Bronchial epithelial cell (primary cell): ENCODE measurements at regions not wholly inside any gene's neighbourhood (a gene's known extent, or its start where the extent isn't known, plus 50 kb on each side); places are given as distances from the start of the nearest gene placed in this dataset.

Experiments
- DNase-seq: peaks from one replicate; pipeline ENCODE4 v3.0.0-alpha.2; 2010; ENCODE audit warnings: low read depth
- FAIRE-seq: peaks from 2 replicates; lab custom pipeline; 2011; peaks lifted over from hg19 to GRCh38; lab: Jason Lieb, UNC
- H3K27me3 ChIP-seq: 2 replicates; pipeline ENCODE4 v1.5.1; 2011; ENCODE audit warnings: low read length; ENCODE audit not compliant: control insufficient read depth, insufficient read depth
- H3K36me3 ChIP-seq: 2 replicates; pipeline ENCODE4 v1.5.1; 2011; ENCODE audit warnings: low read length; ENCODE audit not compliant: control insufficient read depth, insufficient read depth
- H3K4me3 ChIP-seq: 2 replicates; pipeline ENCODE4 v1.5.1; 2011; ENCODE audit warnings: mild to moderate bottlenecking, low read depth, low read length, control low read depth
- CTCF ChIP-seq: IDR thresholded peaks from 2 replicates; pipeline ENCODE4 v1.5.1; 2011; ENCODE audit warnings: mild to moderate bottlenecking, moderate library complexity, low read length, control low read depth, inconsistent platforms; ENCODE audit not compliant: insufficient read depth, severe bottlenecking

DNA sequence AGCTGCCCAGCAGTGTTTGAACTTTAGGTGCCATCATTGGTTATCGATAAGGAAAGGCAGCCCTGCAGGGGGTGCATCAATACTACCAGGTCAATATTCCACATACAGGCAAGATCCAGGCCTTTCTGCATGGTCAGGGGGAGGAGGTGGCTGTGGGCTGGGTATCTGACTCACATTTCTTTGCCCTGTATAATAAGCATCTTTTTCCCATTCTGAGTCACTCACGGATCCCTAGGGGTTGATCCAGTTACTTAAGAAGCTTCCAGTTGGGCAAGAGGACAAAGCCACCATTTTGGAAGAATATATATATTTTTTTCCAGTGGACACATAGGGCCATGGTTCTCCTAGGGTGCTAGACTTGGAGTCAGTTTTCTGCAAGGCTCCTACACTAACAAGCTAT, 114.2 kb upstream of the HABP2 start:
- peak; percentile 63 for DNase-seq
- no peaks in the 10 kb centered on the region for H3K27me3 ChIP-seq
- no peak for TF ChIP-seq CTCF
- no peaks in the 10 kb centered on the region for H3K36me3 ChIP-seq
- H3K4me3 ChIP-seq: no peak overlapping the region
- no peak for FAIRE-seq

DNA sequence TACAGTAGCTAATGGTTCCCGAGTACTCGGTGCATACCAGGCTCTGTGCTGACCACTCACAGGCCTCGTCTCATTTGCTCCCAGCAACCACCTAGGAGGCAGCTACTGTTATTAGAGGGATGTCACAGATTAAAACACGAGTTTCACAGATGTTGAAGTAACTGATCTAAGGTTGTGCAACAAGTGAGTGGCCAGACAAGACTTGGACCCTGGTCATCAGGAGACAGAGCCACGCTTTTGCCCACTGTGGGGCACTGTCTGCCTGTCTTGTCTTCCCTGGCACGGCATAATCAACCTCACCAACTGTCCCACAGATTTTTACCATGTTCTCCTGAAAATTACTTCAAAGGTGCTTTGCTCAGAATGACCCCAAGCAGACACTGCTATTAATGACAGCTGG, 111.6 kb upstream of the HABP2 start:
- DNase-seq (peak; percentile 18), FAIRE-seq (peak; percentile 23)
- no peaks in the 10 kb centered on the region for H3K36me3 ChIP-seq
- no peak overlapping the region for H3K4me3 ChIP-seq
- peak; percentile 49 for TF ChIP-seq CTCF
- no peaks in the 10 kb centered on the region for H3K27me3 ChIP-seq

DNA sequence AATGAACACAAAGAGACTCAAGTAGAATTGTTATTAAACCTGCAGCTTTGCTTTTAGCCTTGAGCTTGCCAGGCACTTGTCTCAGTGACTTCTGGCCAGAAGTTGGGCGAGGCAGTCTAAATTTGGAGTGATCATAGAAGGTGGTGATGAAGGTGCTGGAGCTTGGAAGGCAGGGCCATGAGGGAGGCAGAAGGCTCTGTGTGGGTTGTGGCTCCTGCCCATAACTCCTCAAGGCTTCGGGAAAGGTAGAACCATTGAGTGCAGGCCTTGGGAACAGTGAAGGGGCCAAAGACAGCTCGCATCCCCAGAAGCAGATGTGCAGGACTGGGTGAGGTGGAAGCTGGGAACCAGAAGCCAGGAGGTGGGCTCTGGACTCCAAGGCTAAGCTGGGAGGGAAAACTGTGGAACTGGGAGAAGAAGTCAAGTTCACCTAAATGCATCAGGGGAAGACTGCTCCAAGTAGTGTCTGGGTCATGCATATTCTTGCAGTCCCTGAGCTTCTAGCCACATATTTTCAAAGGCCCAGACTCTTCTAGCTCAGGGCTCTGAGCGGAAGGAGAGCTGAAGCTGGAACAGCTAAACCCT, 111.1 kb upstream of the HABP2 start:
- Histone ChIP-seq H3K36me3 (no peaks in the 10 kb centered on the region), H3K27me3 (no peaks in the 10 kb centered on the region), H3K4me3 (no peak overlapping the region)
- FAIRE-seq (no peak), DNase-seq (no peak)
- no peak for TF ChIP-seq CTCF

GRCh38 chr10:113442336-113442735, 110.5 kb upstream of the HABP2 start:
- H3K36me3 ChIP-seq: no peaks in the 10 kb centered on the region
- no peak overlapping the region for H3K4me3 ChIP-seq
- no peak for TF ChIP-seq CTCF
- no peaks in the 10 kb centered on the region for H3K27me3 ChIP-seq
- no peak for FAIRE-seq
- DNase-seq: no peak

- Histone ChIP-seq H3K36me3 (no peaks in the 10 kb centered on the region), H3K4me3 (no peak overlapping the region), H3K27me3 (no peaks in the 10 kb centered on the region)
- no peak for FAIRE-seq
- peak; percentile 11 for DNase-seq
- TF ChIP-seq CTCF: no peak
Measured at GRCh38 chr10:113443141-113443925, 109.5 kb upstream of the HABP2 start.
